ENCODE measurements at regions not wholly inside any gene's neighbourhood (a gene's known extent, or its start where the extent isn't known, plus 50 kb on each side); places are given as distances from the start of the nearest gene placed in this dataset.

DNA sequence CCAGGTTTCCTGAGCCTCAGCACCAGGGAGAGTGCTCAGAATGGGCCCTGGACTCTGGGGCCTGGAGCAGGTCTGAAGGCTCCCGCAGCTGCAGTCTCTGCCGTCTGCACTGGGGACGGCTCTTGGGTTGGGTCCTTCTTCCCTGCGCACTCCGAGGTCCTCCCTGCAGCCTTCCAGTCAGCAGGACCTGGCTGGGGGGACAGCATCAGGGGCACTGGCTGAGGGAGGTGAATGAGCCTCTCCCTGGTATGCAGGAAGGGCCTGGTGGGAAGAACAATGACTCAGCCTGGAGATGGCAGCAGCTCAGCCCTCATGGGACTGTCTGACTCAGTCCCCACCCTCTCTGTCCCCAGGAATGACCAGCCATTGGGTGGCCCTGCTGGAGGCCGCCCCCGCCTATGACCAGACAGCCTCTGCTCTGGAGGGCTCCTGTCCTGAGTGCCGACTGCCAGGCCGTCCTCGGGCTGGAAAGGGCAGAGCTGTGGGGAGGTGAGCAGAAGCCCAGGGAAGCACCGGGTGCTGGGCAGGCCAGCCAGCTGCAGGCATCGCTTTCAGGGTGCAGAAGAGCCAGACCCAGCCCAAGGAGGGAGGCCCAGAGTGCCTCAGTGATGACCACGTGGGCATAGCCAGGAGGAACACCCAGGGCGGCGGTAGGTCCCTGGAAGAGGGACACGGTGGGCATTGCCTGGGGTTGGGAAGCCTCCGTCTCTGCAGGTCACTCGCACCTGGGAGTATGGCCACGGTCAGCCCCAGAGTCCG is 455.0 kb downstream of the BRD1 start:
- TF ChIP-seq, protein P1, sequence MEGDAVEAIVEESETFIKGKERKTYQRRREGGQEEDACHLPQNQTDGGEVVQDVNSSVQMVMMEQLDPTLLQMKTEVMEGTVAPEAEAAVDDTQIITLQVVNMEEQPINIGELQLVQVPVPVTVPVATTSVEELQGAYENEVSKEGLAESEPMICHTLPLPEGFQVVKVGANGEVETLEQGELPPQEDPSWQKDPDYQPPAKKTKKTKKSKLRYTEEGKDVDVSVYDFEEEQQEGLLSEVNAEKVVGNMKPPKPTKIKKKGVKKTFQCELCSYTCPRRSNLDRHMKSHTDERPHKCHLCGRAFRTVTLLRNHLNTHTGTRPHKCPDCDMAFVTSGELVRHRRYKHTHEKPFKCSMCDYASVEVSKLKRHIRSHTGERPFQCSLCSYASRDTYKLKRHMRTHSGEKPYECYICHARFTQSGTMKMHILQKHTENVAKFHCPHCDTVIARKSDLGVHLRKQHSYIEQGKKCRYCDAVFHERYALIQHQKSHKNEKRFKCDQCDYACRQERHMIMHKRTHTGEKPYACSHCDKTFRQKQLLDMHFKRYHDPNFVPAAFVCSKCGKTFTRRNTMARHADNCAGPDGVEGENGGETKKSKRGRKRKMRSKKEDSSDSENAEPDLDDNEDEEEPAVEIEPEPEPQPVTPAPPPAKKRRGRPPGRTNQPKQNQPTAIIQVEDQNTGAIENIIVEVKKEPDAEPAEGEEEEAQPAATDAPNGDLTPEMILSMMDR (IDR thresholded peaks at IDR 0.05; ENCODE audit: low read depth, low read length, missing control alignments): no peak
- no peak for DNase-seq (ENCODE audit: low read depth)
- H3K4me3 ChIP-seq (ENCODE audit: low read depth, low read length): no peak overlapping the region

GRCh38 chr22:49372111-49372529 is 455.6 kb downstream of the BRD1 start:
- DNase-seq (ENCODE audit: low read depth): no peak
- TF ChIP-seq, protein P1 (IDR thresholded peaks at IDR 0.05; ENCODE audit: low read depth, low read length, missing control alignments): no peak
- H3K4me3 ChIP-seq (ENCODE audit: low read depth, low read length): no peak overlapping the region

- TF ChIP-seq, protein P1 (IDR thresholded peaks at IDR 0.05; ENCODE audit: low read depth, low read length, missing control alignments): no peak
- no peak overlapping the region for H3K4me3 ChIP-seq (ENCODE audit: low read depth, low read length)
- DNase-seq (ENCODE audit: low read depth): no peak
These were observed 456.2 kb downstream of the BRD1 start for GRCh38 chr22:49371325-49372110.

GRCh38 chr22:49370627-49371301 is 456.9 kb downstream of the BRD1 start:
- TF ChIP-seq, protein P1 (IDR thresholded peaks at IDR 0.05; ENCODE audit: low read depth, low read length, missing control alignments): no peak
- H3K4me3 ChIP-seq (ENCODE audit: low read depth, low read length): no peak overlapping the region
- no peak for DNase-seq (ENCODE audit: low read depth)

- no peak for DNase-seq (ENCODE audit: low read depth)
These were observed 457.7 kb downstream of the BRD1 start for GRCh38 chr22:49369726-49370626.

More at GRCh38 chr22:49369726-49370626, 457.7 kb downstream of the BRD1 start:
- TF ChIP-seq, protein P1 (IDR thresholded peaks at IDR 0.05; ENCODE audit: low read depth, low read length, missing control alignments): no peak
- no peak overlapping the region for H3K4me3 ChIP-seq (ENCODE audit: low read depth, low read length)
